Activated CD8-positive, alpha-beta memory T cell treated with anti-CD3 and anti-CD28 coated beads, Interleukin-2, amount 10 ng/mL, durations not matched to agents 7 days and 5 days (primary cell): ENCODE measurements at regions not wholly inside any gene's neighbourhood (a gene's known extent, or its start where the extent isn't known, plus 50 kb on each side); places are given as distances from the start of the nearest gene placed in this dataset.
"Not testable (repeated sequence)": the region's sequence is repeated elsewhere in the genome, so short reads cannot be mapped to it uniquely, and the experiment has no call there.

Source experiments
- ATAC-seq: fragments of 150-1000 bp; cut with Tn5 transposase; one replicate; pipeline ENCODE4 v1.10.0; 2021; ENCODE audit warnings: moderate library complexity
- CTCF ChIA-PET: fragments of 350-600 bp; sonication (Branson Sonifier 250); formaldehyde crosslinking; loops from one replicate; lab custom pipeline; 2021; ENCODE audit warnings: antibody characterized with exemption; lab: Charles Lee
- DNase-seq: peaks from one replicate; pipeline ENCODE4 v3.0.0-alpha.2; 2020
- H3K27ac Mint-ChIP-seq: one replicate; pipeline ENCODE4 v1.8.0; 2021; ENCODE audit warnings: mild to moderate bottlenecking, mixed read lengths
- H3K27me3 Mint-ChIP-seq: one replicate; pipeline ENCODE4 v1.8.0; 2021; ENCODE audit warnings: mixed read lengths
- H3K36me3 Mint-ChIP-seq: one replicate; pipeline ENCODE4 v1.8.0; 2021; ENCODE audit warnings: mild to moderate bottlenecking, mixed read lengths
- H3K4me1 Mint-ChIP-seq: one replicate; pipeline ENCODE4 v1.8.0; 2021; ENCODE audit warnings: mixed read lengths
- H3K4me3 Mint-ChIP-seq: one replicate; pipeline ENCODE4 v1.8.0; 2021; ENCODE audit warnings: mild to moderate bottlenecking, moderate library complexity, mixed read lengths
- H3K9me3 Mint-ChIP-seq: one replicate; pipeline ENCODE4 v1.8.0; 2022; ENCODE audit warnings: low read depth, mixed read lengths

DNA sequence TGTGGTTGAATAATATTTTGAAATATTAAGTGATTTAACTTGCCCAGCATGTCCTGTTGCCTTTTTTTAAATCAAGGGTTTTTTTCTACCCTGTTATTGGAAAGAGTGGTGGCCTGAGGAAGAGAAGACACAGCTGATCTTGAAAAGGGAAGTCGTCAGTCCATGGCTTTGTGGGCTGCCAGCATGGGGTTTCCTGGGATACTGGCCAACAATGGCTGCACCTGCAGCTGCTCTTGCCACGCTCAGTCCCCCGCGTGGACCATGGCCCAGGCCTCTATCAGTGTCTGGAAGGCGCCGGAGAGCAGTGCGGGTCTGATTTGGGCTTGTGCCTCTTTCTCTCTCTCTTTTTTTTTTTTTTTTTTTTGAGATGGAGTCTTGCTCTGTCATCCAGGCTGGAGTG is 99.3 kb downstream of the ASB1 start:
- no peaks in the 10 kb centered on the region for H3K36me3 Mint-ChIP-seq
- ATAC-seq (no peak), DNase-seq (no peak)
- CTCF ChIA-PET, result no interaction called here
- H3K9me3 Mint-ChIP-seq, result peaks cover 7% of the 10 kb centered on the region
- peaks cover 5% of the 10 kb centered on the region for H3K27me3 Mint-ChIP-seq
- no peaks in the 10 kb centered on the region for H3K4me1 Mint-ChIP-seq
- H3K27ac Mint-ChIP-seq, result no peak overlapping the region
- no peak overlapping the region for H3K4me3 Mint-ChIP-seq

DNA sequence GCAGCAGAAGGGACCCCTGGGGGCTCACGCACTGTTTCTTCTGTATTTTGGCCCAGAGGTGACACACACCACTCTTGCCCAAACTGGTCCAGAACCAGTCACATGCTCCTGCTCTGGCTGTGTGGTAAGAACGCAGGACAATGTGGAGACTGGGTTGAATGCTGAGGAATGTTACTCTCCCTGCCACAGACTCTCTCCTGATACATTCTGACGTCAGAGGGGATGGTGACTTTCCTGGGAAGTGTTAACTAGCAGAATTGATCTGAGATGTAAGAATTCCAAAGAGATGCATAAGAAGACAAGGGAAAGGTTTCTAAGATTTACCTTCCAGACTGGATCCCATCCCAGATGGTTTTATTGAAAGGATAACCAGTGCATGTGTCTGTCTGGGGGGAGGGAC is 100.8 kb downstream of the ASB1 start:
- no peaks in the 10 kb centered on the region for H3K36me3 Mint-ChIP-seq
- peaks cover 12% of the 10 kb centered on the region for H3K9me3 Mint-ChIP-seq
- CTCF ChIA-PET, result no interaction called here
- no peak overlapping the region for H3K27ac Mint-ChIP-seq
- DNase-seq, result no peak
- H3K4me3 Mint-ChIP-seq, result no peak overlapping the region
- no peak for ATAC-seq
- H3K4me1 Mint-ChIP-seq, result no peaks in the 10 kb centered on the region
- peaks cover 5% of the 10 kb centered on the region for H3K27me3 Mint-ChIP-seq

DNA sequence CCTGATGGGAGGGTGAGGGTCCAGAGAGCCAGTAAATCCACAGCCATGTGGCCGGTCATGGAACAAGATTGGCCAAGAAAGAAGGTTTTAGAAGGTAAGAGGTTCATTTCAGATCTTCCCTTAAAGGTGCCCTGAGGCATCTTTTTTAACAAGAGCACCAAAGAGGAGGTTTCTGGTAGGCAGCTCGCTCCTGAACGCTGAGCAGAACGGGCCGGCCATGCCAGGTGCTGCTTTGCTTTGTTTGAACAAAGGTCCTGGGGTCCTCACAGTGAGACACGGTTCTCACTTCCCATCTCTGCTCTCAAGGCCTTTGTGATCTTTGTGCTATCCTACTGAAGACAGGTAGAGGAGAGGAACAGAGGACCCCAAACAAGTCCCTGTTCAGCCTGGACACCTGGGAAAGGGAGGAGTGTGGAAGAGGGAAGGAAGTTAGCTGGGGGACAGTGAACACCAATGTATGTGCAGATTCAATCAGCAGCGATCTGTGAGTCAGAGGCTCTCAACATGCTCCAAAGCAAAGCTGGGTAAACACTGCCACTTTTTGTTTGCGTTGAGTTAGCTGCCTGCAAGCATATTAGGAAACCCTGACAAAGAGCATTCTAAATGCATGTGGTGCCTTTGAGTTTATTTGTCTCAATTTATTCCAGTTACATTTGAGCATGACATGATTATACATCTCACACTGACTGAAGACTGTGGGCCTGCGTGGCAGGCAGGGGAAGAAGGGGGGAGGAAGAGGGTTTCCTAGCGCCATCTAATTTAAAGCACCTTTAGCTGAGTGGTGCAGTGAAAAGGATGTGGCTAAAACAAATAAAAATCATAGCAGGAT is 102.4 kb downstream of the ASB1 start:
- CTCF ChIA-PET, result no interaction called here
- H3K27me3 Mint-ChIP-seq, result peaks cover 5% of the 10 kb centered on the region
- no peak overlapping the region for H3K27ac Mint-ChIP-seq
- ATAC-seq (no peak), DNase-seq (no peak)
- no peaks in the 10 kb centered on the region for H3K4me1 Mint-ChIP-seq
- H3K36me3 Mint-ChIP-seq, result no peaks in the 10 kb centered on the region
- H3K9me3 Mint-ChIP-seq, result peaks cover 12% of the 10 kb centered on the region
- H3K4me3 Mint-ChIP-seq, result no peak overlapping the region

DNA sequence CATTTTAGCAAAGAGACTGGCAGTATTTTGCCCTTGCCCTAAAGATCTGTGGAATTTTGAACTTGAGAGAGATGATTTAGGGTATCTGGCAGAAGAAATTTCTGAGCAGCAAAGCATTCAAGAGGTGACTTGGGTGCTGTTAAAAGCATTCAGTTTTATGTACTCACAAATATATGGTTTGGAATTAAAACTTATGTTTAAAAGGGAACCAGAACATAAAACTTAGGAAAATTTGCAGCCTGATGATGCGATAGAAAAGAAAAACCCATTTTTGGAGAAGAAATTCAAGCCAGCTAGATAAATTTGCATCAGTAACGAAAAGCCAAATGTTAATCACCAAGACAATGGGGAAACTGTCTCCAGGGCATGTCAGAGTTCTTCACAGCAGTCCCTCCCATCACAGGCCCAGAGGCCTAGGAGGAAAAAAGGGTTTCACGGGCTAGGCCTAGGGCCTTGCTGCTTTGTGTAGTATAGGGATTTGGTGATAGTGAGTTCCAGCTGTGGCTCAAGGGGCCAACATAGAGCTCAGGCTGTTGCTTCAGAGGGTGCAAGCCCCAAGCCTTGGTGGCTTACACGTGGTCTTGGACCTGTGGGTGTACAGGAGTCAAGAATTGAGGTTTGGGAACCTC is 104.4 kb downstream of the ASB1 start:
- H3K9me3 Mint-ChIP-seq, result peaks cover 12% of the 10 kb centered on the region
- ATAC-seq, H3K27me3 Mint-ChIP-seq, H3K27ac Mint-ChIP-seq, DNase-seq, CTCF ChIA-PET, H3K36me3 Mint-ChIP-seq, H3K4me1 Mint-ChIP-seq, H3K4me3 Mint-ChIP-seq: not testable (repeated sequence)

DNA sequence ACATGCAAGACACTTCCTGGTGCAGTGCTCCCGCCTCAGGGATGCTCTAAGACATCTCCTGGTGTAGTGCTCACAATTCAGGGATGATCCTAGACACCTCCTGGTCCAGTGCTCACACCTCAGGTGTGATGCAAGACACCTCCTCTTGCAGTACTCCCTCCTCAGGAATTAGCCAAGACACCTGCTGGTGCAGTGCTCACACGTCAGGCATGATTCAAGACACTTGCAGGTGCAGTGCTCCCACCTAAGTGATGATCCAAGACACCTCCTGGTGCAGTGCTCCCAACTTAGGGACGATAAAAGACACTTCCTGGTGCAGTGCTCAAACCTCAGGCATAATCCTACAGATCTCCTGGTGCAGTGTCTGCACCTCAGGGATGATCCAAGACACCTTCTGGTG is 117.0 kb downstream of the ASB1 start:
- H3K4me1 Mint-ChIP-seq, H3K9me3 Mint-ChIP-seq, ATAC-seq, DNase-seq, H3K4me3 Mint-ChIP-seq, H3K36me3 Mint-ChIP-seq, CTCF ChIA-PET, H3K27ac Mint-ChIP-seq, H3K27me3 Mint-ChIP-seq: not testable (repeated sequence)

DNA sequence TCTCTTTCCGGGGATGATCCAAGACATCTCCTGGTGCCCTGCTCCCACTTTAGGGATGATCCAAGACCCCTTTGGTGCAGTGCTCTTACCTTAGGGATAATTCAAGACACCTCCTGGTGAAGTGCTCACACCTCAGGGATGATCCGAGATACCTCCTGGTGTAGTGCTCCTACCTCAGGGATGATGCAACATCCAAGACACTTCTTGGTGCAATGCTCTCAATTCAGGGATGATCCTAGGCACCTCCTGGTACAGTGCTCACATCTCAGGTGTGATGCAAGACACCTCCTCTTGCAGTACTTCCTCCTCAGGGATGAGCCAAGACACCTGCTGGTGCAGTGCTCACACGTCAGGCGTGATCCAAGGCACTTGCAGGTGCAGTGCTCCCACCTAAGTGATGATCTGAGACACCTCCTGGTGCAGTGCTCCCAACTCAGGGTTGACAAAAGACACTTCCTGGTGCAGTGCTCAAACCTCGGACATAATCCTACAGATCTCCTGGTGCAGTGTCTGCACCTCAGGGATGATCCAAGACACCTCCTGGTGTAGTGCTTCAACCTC is 122.3 kb downstream of the ASB1 start:
- CTCF ChIA-PET, result no interaction called here
- Mint-ChIP-seq H3K4me1 (no peaks in the 10 kb centered on the region), H3K4me3 (no peak overlapping the region), H3K27ac (no peak overlapping the region), H3K9me3 (no peaks in the 10 kb centered on the region), H3K36me3 (no peaks in the 10 kb centered on the region), H3K27me3 (no peaks in the 10 kb centered on the region)
- ATAC-seq (no peak), DNase-seq (no peak)

DNA sequence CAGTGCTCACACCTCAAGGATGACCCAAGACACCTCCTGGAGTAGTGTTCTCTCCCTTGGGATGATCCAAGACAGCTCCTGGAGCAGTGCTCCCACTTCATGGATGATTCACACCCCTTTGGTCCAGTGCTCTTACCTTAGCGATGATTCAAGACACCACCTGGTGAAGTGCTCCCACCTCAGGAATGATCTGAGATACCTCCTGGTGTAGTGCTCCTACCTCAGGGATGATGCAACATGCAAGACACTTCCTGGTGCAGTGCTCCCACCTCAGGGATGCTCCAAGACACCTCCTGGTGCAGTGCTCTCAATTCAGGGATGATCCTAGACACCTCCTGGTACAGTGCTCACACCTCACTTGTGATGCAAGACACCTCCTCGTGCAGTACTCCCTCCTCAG is 123.1 kb downstream of the ASB1 start:
- DNase-seq (no peak), ATAC-seq (no peak)
- no peaks in the 10 kb centered on the region for H3K36me3 Mint-ChIP-seq
- no peaks in the 10 kb centered on the region for H3K9me3 Mint-ChIP-seq
- CTCF ChIA-PET, result no interaction called here
- no peaks in the 10 kb centered on the region for H3K4me1 Mint-ChIP-seq
- no peaks in the 10 kb centered on the region for H3K27me3 Mint-ChIP-seq
- H3K27ac Mint-ChIP-seq, result no peak overlapping the region
- H3K4me3 Mint-ChIP-seq, result no peak overlapping the region

DNA sequence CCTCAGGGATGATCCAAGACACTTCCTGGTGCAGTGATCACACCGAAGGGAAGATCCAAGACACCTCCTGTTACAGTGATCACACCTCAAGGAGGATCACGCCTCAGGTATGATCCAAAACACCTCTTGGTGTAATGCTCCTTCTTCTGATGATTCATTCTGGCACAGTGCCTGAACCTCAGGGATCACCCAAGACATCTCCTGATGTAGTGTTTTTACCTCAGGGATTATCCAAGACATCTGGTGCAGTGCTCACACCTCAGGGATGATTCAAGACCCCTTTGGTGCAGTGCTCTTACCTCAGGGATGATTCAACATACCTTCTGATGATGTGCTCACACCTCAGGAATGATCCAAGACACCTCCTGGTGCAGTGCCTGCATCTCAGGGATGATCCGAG is 124.4 kb downstream of the ASB1 start:
- no peaks in the 10 kb centered on the region for H3K9me3 Mint-ChIP-seq
- no peaks in the 10 kb centered on the region for H3K4me1 Mint-ChIP-seq
- H3K27me3 Mint-ChIP-seq, result no peaks in the 10 kb centered on the region
- DNase-seq, result no peak
- no peak overlapping the region for H3K27ac Mint-ChIP-seq
- ATAC-seq, result no peak
- H3K36me3 Mint-ChIP-seq, result no peaks in the 10 kb centered on the region
- H3K4me3 Mint-ChIP-seq, result no peak overlapping the region
- CTCF ChIA-PET, result no interaction called here

DNA sequence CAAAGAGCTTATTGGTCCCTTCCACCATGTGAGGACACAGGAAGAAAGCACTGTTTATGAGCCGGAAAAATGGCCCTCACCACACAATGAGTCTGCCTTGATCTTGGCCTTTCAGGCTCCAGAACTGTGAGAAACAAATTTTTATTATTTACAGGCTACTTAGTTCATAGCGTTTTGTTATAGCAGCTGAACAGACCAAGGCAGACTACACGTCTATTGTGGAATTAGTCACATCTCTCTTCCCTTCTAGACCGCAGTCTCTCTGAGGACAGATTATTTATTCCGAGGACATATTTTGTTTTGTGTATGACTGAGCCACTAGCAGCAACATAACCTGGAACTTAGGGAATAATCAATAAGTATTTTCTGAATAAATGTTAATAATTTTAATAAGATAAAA is 125.5 kb downstream of the ASB1 start:
- DNase-seq (no peak), ATAC-seq (no peak)
- no peaks in the 10 kb centered on the region for H3K36me3 Mint-ChIP-seq
- no peaks in the 10 kb centered on the region for H3K4me1 Mint-ChIP-seq
- no peak overlapping the region for H3K4me3 Mint-ChIP-seq
- H3K27ac Mint-ChIP-seq, result no peak overlapping the region
- CTCF ChIA-PET, result no interaction called here
- no peaks in the 10 kb centered on the region for H3K27me3 Mint-ChIP-seq
- H3K9me3 Mint-ChIP-seq, result no peaks in the 10 kb centered on the region

DNA sequence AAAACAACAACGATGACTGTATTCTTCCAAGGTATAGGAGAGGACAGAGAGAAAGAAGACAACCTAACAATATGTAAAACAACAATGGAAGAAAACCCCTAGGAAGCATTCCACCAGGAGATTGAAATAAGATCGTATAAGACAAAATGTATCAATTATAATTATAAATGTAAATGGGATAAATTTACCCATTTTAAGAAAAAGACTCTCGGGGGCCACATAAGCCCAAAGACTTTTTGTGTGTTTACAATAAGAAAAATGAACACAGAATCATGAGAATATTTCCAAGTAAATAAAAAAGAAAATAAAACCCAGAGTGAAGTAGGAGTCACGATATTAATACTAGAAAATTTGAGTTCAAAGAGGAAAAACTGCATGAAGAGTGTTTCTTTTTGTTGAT is 126.4 kb downstream of the ASB1 start:
- no peaks in the 10 kb centered on the region for H3K4me1 Mint-ChIP-seq
- H3K4me3 Mint-ChIP-seq, result no peak overlapping the region
- H3K27ac Mint-ChIP-seq, result no peak overlapping the region
- H3K27me3 Mint-ChIP-seq, result no peaks in the 10 kb centered on the region
- ATAC-seq (no peak), DNase-seq (no peak)
- CTCF ChIA-PET, result no interaction called here
- H3K36me3 Mint-ChIP-seq, result no peaks in the 10 kb centered on the region
- no peaks in the 10 kb centered on the region for H3K9me3 Mint-ChIP-seq

DNA sequence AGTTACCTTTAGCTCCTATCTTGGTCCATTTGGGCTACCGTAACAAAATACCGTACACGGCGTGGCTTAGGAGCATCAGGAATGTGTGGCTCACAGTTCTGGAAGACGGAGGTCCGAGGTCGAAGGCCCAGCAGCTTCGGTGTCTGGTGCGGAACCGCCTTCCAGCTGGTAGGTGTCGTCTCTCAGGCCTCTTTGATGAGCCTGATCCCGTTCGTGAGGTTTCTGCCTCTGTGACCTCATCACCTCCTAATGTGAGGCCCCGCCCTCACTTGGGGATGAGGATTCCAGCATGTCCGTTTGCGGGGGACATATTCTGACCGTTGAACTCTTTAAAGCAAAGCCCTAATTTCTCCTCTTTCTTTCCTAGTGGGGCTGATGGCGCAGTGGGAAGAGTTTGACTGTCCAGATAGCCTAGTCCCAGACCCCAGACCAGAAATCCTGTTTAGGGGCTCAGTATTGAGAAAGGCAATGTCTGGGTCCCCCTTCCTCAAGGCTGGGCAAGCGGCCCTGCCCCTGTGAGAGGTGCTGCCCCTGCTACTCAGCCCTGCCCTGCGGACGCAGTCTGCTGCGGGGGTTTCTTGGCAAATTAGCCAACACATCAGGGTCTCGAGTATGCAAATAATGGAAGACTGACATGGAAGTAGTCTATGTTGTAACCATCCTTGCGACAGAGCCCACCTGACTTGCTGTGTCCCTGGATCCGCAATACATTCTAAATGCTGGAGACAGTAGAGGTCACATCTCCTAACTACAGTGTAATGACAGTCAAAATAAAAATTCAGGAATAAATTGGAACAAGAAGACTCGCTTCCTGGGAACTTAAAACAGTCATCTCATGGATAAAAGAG is 128.0 kb downstream of the ASB1 start:
- H3K9me3 Mint-ChIP-seq, result no peaks in the 10 kb centered on the region
- H3K4me1 Mint-ChIP-seq, result no peaks in the 10 kb centered on the region
- H3K27me3 Mint-ChIP-seq, result no peaks in the 10 kb centered on the region
- no peak overlapping the region for H3K4me3 Mint-ChIP-seq
- H3K36me3 Mint-ChIP-seq, result no peaks in the 10 kb centered on the region
- CTCF ChIA-PET, result no interaction called here
- DNase-seq (no peak), ATAC-seq (no peak)
- no peak overlapping the region for H3K27ac Mint-ChIP-seq

DNA sequence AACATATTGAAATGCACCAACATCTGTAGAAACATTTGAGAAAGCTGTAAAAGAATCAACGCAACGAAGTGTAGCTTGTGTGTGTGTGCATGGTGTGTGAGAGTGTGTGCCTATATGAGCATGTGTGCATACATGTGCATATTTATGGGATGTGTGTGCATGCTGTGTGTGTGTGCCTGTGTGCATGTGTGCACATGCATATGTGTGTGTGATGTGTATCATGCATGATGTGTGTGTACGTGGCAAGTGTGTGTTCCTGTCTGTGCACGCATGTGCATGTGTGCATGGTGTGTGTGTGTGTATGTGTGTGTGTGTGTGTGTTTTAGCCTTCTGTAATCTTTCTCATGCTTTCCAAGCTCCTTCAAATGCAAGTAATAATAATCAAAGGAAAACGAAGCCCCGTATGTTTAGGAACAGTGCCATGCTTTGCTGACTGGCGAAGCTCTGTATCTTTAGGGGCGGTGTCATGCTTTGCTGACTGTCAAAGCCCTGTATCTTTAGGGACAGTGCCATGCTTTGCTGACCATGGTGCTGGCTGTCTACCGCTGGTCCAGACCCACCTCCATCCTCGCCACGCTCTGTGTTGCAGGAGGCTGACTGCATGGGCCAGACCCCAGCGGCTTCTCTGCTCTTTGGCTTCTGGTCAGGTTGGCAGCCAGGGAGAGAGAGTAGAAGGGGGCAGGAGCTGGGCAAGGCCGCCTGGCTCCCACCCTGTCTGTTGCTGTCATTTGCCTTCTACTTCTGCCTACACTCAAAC is 129.2 kb downstream of the ASB1 start:
- no peaks in the 10 kb centered on the region for H3K9me3 Mint-ChIP-seq
- H3K4me3 Mint-ChIP-seq, result no peak overlapping the region
- no peaks in the 10 kb centered on the region for H3K27me3 Mint-ChIP-seq
- DNase-seq (no peak), ATAC-seq (no peak)
- no peaks in the 10 kb centered on the region for H3K36me3 Mint-ChIP-seq
- H3K27ac Mint-ChIP-seq, result no peak overlapping the region
- CTCF ChIA-PET, result no interaction called here
- no peaks in the 10 kb centered on the region for H3K4me1 Mint-ChIP-seq

DNA sequence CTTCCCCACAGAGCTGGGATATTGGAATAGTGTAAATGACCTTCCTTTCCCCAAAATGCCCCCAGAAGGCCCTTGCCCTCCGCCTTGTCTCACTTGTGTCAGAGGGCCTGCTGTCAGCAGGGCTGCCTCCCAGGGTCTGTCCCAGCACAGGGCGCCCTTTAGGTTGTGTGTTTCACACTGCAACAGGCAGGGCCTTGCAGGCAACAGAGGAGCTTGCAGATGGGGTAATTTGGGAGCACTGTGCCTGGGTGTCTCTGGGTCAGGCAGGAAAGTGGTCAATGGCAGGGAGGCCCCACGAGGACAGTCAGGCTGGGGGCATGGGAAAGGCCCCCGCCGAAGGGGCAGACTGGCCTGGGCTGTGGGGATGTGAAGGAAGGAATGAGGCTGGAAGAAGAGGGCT is 130.7 kb downstream of the ASB1 start:
- CTCF ChIA-PET, result no interaction called here
- no peak for ATAC-seq
- no peak for DNase-seq
- no peaks in the 10 kb centered on the region for H3K36me3 Mint-ChIP-seq
- H3K4me3 Mint-ChIP-seq, result no peak overlapping the region
- H3K27ac Mint-ChIP-seq, result no peak overlapping the region
- no peaks in the 10 kb centered on the region for H3K27me3 Mint-ChIP-seq
- H3K4me1 Mint-ChIP-seq, result no peaks in the 10 kb centered on the region
- no peaks in the 10 kb centered on the region for H3K9me3 Mint-ChIP-seq
